ENCODE measurements at regions not wholly inside any gene's neighbourhood (a gene's known extent, or its start where the extent isn't known, plus 50 kb on each side); places are given as distances from the start of the nearest gene placed in this dataset.
"Not testable (repeated sequence)": the region's sequence is repeated elsewhere in the genome, so short reads cannot be mapped to it uniquely, and the experiment has no call there.

GRCh38 chr12:31221551-31221945 is 104.4 kb downstream of the SINHCAF start:
- H3K27me3 Mint-ChIP-seq (ENCODE audit: low read depth) = peaks cover 5% of the 10 kb centered on the region
- H3K9me3 Mint-ChIP-seq = peaks cover 3% of the 10 kb centered on the region
- TF ChIP-seq, protein P1, sequence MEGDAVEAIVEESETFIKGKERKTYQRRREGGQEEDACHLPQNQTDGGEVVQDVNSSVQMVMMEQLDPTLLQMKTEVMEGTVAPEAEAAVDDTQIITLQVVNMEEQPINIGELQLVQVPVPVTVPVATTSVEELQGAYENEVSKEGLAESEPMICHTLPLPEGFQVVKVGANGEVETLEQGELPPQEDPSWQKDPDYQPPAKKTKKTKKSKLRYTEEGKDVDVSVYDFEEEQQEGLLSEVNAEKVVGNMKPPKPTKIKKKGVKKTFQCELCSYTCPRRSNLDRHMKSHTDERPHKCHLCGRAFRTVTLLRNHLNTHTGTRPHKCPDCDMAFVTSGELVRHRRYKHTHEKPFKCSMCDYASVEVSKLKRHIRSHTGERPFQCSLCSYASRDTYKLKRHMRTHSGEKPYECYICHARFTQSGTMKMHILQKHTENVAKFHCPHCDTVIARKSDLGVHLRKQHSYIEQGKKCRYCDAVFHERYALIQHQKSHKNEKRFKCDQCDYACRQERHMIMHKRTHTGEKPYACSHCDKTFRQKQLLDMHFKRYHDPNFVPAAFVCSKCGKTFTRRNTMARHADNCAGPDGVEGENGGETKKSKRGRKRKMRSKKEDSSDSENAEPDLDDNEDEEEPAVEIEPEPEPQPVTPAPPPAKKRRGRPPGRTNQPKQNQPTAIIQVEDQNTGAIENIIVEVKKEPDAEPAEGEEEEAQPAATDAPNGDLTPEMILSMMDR (conservative IDR thresholded peaks at IDR 0.05) = no peak
- peak overlapping the region; percentile 79 for H3K27ac Mint-ChIP-seq (ENCODE audit: unreplicated experiment)
- H3K4me3 Mint-ChIP-seq = no peak overlapping the region
- no peak for DNase-seq (ENCODE audit: low read depth, low spot score)
- H3K36me3 Mint-ChIP-seq (ENCODE audit: low read depth) = no peaks in the 10 kb centered on the region
- H3K4me1 Mint-ChIP-seq = peaks cover 18% of the 10 kb centered on the region

DNA sequence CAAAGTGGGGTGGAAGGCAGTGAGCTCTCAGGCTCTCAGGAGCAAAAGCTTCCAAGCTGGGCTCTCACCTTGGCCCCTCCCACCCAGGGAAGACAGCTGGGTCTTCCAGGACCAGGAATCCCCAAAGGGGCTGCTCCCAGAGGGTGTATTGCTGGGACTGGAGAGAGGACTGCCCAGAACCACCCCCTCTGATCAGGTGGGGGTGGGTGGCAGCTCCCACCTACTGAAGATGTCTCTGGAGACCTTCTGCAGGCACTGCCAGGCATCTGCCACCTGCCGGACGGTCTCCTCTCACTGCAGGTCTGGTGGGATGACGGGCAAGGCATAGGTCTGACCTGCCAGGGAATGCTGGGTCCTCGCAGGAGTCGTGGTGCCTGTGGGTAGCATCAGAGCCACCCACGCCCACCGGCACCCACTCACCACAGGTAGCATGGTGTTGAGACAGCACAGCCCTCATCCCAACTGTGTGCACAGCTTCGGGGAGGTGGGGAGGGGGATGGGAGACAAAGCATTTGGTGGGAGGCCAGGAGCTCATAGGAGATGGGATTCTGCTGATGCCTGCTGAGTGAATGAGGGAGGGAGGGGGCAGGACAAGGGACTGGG is 103.2 kb downstream of the SINHCAF start:
- Mint-ChIP-seq H3K4me1 (peaks cover 18% of the 10 kb centered on the region), H3K36me3 (ENCODE audit: low read depth) (no peaks in the 10 kb centered on the region), H3K9me3 (peaks cover 3% of the 10 kb centered on the region), H3K27ac (ENCODE audit: unreplicated experiment) (no peak overlapping the region), H3K4me3 (no peak overlapping the region), H3K27me3 (ENCODE audit: low read depth) (peaks cover 5% of the 10 kb centered on the region)
- no peak for DNase-seq (ENCODE audit: low read depth, low spot score)
- TF ChIP-seq, protein P1 (conservative IDR thresholded peaks at IDR 0.05) = no peak

DNA sequence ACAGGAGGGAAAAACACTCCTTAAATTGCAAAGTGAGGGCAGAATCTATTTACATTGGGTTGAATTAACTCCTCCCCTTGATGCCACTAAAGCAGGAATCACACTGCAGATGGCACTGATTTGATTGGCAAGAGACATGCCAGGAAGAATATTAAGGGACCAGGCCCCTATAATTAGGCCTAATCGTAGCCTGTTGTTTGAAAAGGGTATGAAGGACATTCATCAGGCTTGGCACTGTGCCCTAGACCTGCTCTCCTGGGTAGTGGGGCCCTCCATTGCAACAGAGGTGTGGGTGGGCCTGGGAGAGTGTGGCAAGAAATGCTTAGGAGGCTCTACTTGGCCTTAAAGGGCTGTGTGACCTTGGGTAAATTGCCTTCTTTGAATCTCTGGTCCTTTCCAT is 102.3 kb downstream of the SINHCAF start:
- not testable (repeated sequence) for DNase-seq (ENCODE audit: low read depth, low spot score); H3K9me3 Mint-ChIP-seq; H3K27me3 Mint-ChIP-seq (ENCODE audit: low read depth); H3K27ac Mint-ChIP-seq (ENCODE audit: unreplicated experiment); H3K36me3 Mint-ChIP-seq (ENCODE audit: low read depth); H3K4me3 Mint-ChIP-seq
- peaks cover 18% of the 10 kb centered on the region for H3K4me1 Mint-ChIP-seq

DNA sequence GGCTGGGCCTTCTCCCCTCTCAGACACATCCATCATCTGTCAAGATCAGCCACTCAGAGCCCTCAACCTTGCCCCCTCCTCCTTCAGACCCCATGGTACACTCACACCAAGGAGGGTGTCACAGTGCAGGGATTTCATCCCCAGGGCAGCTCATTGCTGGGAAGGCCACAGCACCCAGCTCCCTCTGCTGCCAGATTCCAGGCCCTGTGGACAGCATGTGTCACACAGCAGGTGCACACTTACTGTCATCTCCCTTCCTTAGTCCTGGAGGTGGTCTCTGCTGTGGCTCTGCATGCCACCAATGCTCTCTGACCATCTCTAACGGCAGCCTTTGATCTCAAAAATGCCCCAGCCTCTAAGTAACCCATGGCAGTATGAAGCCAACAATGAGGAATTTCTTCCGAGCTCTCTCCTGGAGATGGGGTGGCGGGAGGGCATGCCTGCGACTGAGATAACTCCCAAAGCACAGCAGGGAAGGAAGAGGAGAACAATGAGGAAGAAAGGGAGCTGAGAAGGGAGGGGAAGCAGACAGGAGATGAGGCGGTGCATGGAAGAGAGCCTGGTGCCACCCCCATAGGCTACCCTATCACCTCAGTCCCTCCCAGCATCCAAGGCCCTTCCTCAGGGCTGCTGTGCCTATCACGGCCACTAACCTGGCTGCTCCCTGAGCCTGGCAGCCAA is 101.0 kb downstream of the SINHCAF start:
- no peaks in the 10 kb centered on the region for H3K36me3 Mint-ChIP-seq (ENCODE audit: low read depth)
- peaks cover 3% of the 10 kb centered on the region for H3K9me3 Mint-ChIP-seq
- no peak for DNase-seq (ENCODE audit: low read depth, low spot score)
- H3K4me3 Mint-ChIP-seq = no peak overlapping the region
- no peaks in the 10 kb centered on the region for H3K27me3 Mint-ChIP-seq (ENCODE audit: low read depth)
- TF ChIP-seq, protein P1 (conservative IDR thresholded peaks at IDR 0.05) = no peak
- peak overlapping the region; percentile 44 for H3K27ac Mint-ChIP-seq (ENCODE audit: unreplicated experiment)
- H3K4me1 Mint-ChIP-seq = peaks cover 16% of the 10 kb centered on the region

- Mint-ChIP-seq H3K27ac (ENCODE audit: unreplicated experiment) (no peak overlapping the region), H3K4me1 (peaks cover 12% of the 10 kb centered on the region), H3K9me3 (peaks cover 3% of the 10 kb centered on the region), H3K4me3 (no peak overlapping the region), H3K36me3 (ENCODE audit: low read depth) (no peaks in the 10 kb centered on the region), H3K27me3 (ENCODE audit: low read depth) (no peaks in the 10 kb centered on the region)
- DNase-seq (ENCODE audit: low read depth, low spot score) = no peak
- TF ChIP-seq, protein P1 (conservative IDR thresholded peaks at IDR 0.05) = no peak
Observed at GRCh38 chr12:31225656-31226535, 100.1 kb downstream of the SINHCAF start.
